Thoracic aorta (tissue), 2 donors: ENCODE measurements at regions not wholly inside any gene's neighbourhood (a gene's known extent, or its start where the extent isn't known, plus 50 kb on each side); places are given as distances from the start of the nearest gene placed in this dataset.

ENCODE experiments used
- ATAC-seq: fragments of 150-250 bp; one replicate; pipeline ENCODE4 v1.8.0; 2017; ENCODE audit warnings: low read depth; ENCODE audit not compliant: insufficient number of reproducible peaks, low FRiP score
- DNase-seq: peaks from one replicate; pipeline ENCODE4 v3.0.0-alpha.2; 2020; ENCODE audit warnings: low spot score
- H3K27ac ChIP-seq, 2 donors: fragments of 200-600 bp; sonication (generic); 1 replicate in 1 of 2; 2 replicates in 1 of 2; pipeline ENCODE4 v1.5.1; 2016; ENCODE audit warnings: mild to moderate bottlenecking in 2 of 2, moderate library complexity in 2 of 2
- H3K27me3 ChIP-seq: fragments of 200-600 bp; sonication (generic); replicated peaks from 2 replicates; pipeline ENCODE4 v1.6.0; 2016; ENCODE audit warnings: mild to moderate bottlenecking; ENCODE audit not compliant: insufficient read depth
- H3K36me3 ChIP-seq: fragments of 200-600 bp; sonication (generic); one replicate; pipeline ENCODE4 v1.5.1; 2016
- H3K4me1 ChIP-seq, 2 donors: fragments of 200-600 bp; sonication (generic); 1 replicate in 1 of 2; 2 replicates in 1 of 2; pipeline versions ENCODE4 v1.5.1 to v1.6.0; 2016; ENCODE audit warnings: low read depth in 2 of 2, mild to moderate bottlenecking in 1 of 2; ENCODE audit not compliant: control insufficient read depth in 1 of 2
- H3K4me3 ChIP-seq: fragments of 200-600 bp; sonication (generic); 2 replicates; pipeline ENCODE4 v1.5.1; 2016; ENCODE audit warnings: mild to moderate bottlenecking
- H3K9me3 ChIP-seq: fragments of 200-600 bp; sonication (generic); 2 replicates; pipeline ENCODE4 v1.5.1; 2016
- CTCF ChIP-seq: fragments of 200-600 bp; sonication (generic); IDR thresholded peaks from one replicate; pipeline ENCODE4 v1.5.1; 2019; ENCODE audit warnings: antibody characterized with exemption

GRCh38 chr1:244314921-244315559, 136.7 kb downstream of the ADSS2 start:
- H3K4me3 ChIP-seq, result no peak overlapping the region
- no peaks in the 10 kb centered on the region for H3K9me3 ChIP-seq
- no peak for TF ChIP-seq CTCF
- no peaks in the 10 kb centered on the region for H3K36me3 ChIP-seq
- H3K27me3 ChIP-seq, result no peaks in the 10 kb centered on the region
- H3K27ac ChIP-seq, result no peak overlapping the region
- DNase-seq (no peak), ATAC-seq (no peak)
- no peaks in the 10 kb centered on the region for H3K4me1 ChIP-seq

- Histone ChIP-seq H3K27me3 (no peaks in the 10 kb centered on the region), H3K36me3 (no peaks in the 10 kb centered on the region), H3K4me1 (no peaks in the 10 kb centered on the region), H3K9me3 (no peaks in the 10 kb centered on the region), H3K27ac (no peak overlapping the region), H3K4me3 (no peak overlapping the region)
- no peak for TF ChIP-seq CTCF
- DNase-seq (no peak), ATAC-seq (no peak)
Observed at GRCh38 chr1:244315996-244316395, 135.7 kb downstream of the ADSS2 start.

- ATAC-seq, result no peak
- H3K4me1 ChIP-seq, result no peaks in the 10 kb centered on the region
- no peak overlapping the region for H3K27ac ChIP-seq
- no peak overlapping the region for H3K4me3 ChIP-seq
- H3K27me3 ChIP-seq, result no peaks in the 10 kb centered on the region
- no peak for TF ChIP-seq CTCF
- DNase-seq, result no peak
- no peaks in the 10 kb centered on the region for H3K9me3 ChIP-seq
- H3K36me3 ChIP-seq, result no peaks in the 10 kb centered on the region
Observed at GRCh38 chr1:244316407-244316806, 135.3 kb downstream of the ADSS2 start.

GRCh38 chr1:244316986-244317655, 134.6 kb downstream of the ADSS2 start:
- no peak for TF ChIP-seq CTCF
- no peaks in the 10 kb centered on the region for H3K9me3 ChIP-seq
- H3K27ac ChIP-seq, result no peak overlapping the region
- DNase-seq (no peak), ATAC-seq (no peak)
- H3K36me3 ChIP-seq, result no peaks in the 10 kb centered on the region
- no peaks in the 10 kb centered on the region for H3K27me3 ChIP-seq
- H3K4me3 ChIP-seq, result no peak overlapping the region
- peaks cover 2% of the 10 kb centered on the region in 2 donors for H3K4me1 ChIP-seq

GRCh38 chr1:244318078-244318477, 133.6 kb downstream of the ADSS2 start:
- peaks cover 8 to 11% of the 10 kb centered on the region in 2 donors for H3K4me1 ChIP-seq
- H3K36me3 ChIP-seq, result no peaks in the 10 kb centered on the region
- H3K27me3 ChIP-seq, result no peaks in the 10 kb centered on the region
- no peaks in the 10 kb centered on the region for H3K9me3 ChIP-seq
- TF ChIP-seq CTCF, result no peak
- H3K4me3 ChIP-seq, result no peak overlapping the region
- no peak for DNase-seq
- ATAC-seq, result no peak
- H3K27ac ChIP-seq, result no peak overlapping the region
